ENCODE measurements at regions not wholly inside any gene's neighbourhood (a gene's known extent, or its start where the extent isn't known, plus 50 kb on each side); places are given as distances from the start of the nearest gene placed in this dataset.

- no peak for TF ChIP-seq CTCF (IDR thresholded peaks at IDR 0.05)
- TF ChIP-seq POLR2A (IDR thresholded peaks at IDR 0.05): no peak
Measured at GRCh38 chr5:120159155-120159554, 304.9 kb upstream of the PRR16 start.
